Stimulated activated CD4-positive, alpha-beta T cell treated with anti-CD3 and anti-CD28 coated beads, Interleukin-12 subunit alpha, Interleukin-12 subunit beta, amount 100 ng/mL, for 48 hours (primary cell): ENCODE measurements at regions not wholly inside any gene's neighbourhood (a gene's known extent, or its start where the extent isn't known, plus 50 kb on each side); places are given as distances from the start of the nearest gene placed in this dataset.

ENCODE experiments used
- DNase-seq, 3 donors: peaks; one replicate each; pipeline ENCODE4 v3.0.0-alpha.2; 2020; ENCODE audit warnings: low read depth in 2 of 3, low spot score in 1 of 3

DNA sequence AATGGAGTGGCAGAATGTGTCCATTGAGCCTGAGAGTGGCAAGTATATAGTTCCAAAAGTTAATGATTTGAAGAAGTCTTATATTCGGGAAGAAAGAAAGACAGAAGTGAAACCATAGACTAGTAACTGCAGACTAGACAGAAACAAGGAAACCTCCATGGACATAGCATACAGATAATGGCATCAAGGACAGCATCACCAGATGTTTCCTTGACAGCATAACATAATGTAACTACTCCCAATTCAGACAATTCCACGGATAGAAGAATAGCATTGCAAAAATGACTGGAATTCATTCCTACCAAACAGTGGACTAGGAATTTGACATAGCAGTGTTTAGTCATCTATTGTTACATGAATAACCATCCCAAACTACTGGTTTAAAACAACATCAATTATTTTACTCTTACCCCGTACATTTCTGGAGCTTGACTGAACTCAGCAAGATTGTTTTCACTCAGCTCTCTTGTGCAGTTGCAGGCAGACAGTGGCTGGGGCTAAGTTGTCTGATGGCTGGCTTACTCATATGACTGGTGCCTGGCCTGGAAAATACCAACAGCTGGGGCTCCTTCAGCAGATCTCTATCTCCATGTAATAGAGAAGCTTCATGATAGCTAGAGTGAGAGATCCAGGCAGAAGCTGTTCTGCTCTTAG is 109.7 kb upstream of the GADL1 start:
- DNase-seq, result no peak

DNA sequence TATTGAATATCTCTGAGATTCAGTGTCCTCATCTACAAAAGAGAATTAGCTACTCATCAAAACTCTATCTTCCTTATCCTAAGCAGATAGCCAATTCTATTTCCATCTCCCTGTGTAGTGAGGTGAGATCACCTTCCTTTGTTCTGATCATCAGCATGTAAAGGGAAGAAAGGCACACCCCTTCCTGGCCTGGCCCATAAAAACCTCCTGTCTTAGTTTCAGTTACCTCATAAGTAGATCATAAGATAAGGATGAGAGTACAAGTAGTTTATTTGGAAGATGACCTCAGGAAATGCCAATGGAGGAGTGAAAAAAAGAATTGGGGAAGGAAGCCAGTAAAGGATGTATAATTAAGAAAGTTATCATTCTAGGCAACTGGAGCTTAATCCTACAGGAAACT is 114.5 kb upstream of the GADL1 start:
- DNase-seq, result no peak

DNA sequence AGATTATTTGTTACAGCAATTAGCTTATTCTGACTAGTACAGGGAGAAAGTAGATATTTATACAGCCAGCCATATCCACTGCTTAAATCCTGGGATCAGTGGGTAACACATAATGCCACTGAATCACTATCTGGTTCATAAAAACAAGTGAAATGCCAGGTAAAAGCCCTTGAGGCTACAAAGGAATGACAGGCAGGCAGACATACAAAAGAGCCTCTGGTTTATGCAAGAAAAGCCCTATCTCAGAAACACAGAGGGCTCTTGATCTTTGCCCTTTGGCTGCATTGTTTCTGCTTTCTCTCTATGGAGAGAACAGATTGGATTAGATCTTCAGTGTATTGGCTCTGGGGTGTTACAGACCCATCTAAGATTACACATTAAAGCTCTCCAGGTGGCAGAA is 115.4 kb upstream of the GADL1 start:
- no peak for DNase-seq

DNA sequence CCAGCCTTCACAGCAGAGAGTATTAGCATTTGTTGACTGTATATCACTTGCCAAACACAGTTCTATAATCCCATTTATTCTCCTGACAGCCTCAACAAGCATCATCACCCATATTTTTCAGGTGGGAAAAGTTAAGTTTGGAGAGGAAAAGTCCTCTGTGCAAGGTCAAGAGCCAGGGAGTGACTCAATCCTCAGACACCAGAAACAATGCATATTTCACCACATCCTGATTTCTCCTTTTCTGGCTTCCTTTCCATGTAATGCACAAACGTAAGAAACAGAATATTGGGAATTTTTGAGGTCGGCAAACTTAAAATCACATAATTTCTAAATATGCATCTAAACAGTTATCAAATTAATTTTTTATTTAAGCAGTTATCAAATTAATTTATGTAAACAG is 116.0 kb upstream of the GADL1 start:
- no peak for DNase-seq

DNA sequence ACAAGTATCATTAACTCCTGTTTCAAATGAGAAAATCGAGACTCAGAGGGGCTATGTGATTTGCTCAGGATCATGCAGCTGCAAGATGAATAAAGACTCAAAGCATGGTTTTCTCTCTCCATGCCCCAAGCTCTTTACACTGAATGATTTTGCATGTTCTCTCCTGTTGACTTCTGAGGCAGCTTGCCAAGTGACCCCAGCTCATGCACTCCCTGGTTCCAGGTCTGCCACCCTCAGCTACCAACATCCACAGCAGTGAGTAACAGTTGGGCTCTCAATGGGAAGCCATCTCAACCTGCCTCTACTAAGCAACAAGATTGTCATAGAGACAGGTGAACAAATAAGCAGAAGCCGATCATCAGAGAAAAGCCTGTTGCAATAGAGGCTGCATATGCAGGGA is 116.9 kb upstream of the GADL1 start:
- DNase-seq, result no peak

DNA sequence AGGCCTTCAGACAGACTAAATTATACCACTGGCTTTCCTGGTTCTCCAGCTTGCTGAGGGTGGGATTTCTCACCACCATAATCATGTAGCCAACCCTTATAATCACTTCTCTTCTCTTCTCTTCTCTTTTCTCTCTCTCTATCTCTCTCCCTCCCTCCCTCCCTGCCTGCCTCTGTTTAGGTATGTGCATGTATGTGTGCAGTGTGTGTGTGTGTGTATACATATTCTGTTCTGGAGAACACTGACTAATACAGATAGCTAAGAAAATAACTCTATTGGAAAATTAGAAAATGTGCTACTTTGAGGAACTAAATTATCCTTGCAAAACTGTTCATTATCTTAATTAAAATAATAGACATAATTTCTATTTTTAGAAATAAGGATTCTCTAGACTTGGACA is 118.6 kb upstream of the GADL1 start:
- DNase-seq, result no peak

DNA sequence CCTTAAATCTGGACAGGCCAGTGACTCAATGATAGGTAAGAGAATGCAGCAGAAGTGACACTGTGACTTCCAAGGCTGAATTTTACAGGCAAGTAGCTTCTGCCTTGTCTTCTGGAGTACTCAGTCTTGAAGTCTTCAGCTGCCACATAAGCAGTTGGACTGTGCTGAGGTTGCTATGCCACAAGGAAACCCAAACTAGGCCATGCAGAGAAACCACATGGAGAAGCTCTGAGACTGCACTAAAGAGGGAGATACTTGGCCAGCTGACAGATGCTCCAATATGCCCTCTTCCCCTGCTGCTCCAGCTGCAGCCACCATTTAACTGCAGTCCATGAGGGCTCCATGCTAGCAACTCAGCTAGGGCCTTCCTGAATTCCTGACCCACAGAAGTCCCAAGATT is 119.4 kb upstream of the GADL1 start:
- no peak for DNase-seq

DNA sequence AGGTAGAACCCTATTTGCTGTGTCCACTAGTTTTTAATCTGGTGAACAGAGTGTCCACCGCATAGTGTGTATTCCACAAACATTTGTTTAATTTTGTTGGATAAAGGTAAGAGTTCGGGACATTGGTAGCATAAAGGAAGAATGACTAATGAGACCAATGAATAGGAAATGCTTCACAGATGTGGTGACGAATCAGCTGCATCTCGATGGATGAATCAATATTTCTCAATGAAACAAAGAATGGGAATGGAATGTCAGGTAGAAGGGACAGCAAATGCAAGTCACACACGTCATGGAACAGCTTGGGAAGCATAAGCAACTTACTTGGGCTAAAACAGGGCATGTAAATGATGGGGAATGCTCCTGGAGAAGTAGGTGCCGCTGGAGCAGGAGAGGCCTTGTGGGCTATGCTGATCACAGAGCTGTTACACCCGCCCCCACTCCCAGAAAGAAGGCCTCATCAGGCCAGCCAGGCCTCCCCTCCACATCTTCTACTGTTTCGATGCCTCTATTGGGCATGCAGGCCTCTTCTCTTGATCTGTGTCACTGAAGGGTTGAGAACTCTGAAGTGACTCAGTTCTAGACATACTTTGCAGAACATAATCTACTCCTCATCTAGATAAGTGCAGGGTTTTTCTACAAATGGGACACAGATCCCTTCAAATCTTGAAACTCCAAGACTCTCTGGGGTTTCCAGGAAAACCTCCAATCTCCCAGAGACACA is 120.0 kb upstream of the GADL1 start:
- DNase-seq, result no peak

DNA sequence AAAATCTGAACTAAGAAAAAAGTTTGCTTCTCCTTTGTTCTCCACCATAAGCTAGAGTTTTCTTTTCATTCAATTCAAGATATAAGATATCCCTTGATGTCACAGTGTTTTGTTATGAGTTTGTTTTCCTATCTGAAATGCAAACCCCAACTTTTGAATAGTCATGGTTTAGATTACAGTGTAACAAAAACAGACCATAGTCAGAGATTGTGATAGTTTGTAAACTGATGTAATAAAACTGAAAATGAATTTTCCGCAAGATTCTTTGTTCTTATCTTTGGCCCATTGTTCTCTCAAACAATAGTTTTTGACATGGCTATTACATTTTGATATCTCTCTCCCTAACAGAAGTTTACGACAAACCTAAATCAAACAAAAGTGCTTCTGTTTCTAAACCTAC is 121.7 kb upstream of the GADL1 start:
- no peak for DNase-seq

DNA sequence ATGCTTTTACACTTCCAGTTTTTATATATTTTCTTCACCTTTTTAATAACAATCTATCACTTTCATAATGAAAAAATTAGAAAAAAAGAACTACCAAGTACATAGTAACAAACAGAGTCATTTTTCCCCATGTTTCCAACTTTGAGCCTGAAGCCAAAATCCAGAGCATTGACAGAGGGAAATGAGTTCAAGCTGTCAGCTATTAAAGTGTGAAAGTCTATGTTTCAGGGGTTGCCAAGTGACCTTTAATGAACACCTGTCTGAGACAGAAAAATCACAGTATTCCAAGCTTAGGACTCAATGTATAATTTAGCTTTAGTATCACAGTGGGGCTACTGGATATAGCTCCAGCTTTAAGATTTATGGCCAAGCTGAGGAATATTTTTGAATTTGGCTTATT is 128.3 kb upstream of the GADL1 start:
- no peak for DNase-seq

DNA sequence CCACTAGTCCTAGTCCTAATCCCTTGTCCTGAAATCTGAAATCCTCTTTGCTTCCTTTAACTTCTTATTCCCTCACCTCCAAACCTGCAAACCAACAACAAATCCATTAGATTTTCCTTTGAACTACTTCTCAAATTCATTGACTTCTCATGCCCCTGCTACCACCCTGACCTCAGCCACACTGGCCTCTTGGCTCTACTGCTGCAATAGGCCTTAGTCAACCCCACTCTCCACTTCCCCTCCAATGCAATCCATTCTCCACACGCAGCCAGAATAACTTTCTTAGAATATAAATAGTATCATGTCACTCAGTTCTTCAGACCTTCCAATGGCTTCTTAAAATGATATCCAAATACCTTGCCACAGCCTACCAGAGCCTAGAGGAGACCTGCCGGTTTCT is 131.1 kb upstream of the GADL1 start:
- no peak for DNase-seq

DNA sequence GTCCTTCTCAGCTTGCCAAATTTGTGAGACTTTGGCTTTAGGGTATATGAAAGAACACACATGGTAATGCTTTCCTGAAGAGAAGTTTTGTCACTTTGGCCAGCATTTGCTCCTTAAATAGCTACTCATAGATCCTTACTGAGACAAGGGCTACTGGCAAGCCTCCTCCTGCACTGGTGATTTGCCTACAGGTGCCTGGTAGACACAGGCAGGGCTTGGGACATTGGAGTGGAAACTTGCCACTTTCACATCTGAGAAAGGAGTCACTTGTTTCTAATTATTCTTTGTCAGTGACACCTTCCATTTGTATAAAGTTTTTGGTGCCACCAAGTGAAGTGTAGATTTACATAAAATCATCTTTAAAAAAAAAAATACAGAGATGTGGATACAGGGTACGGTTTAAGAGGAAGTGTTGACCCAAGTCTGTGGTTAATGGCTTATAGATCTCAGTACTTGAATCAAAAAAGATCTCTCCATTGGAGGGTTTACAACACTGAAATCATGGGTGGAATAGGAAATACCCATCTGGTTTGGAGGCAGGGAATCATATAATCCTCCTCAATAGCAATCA is 132.8 kb upstream of the GADL1 start:
- no peak for DNase-seq

DNA sequence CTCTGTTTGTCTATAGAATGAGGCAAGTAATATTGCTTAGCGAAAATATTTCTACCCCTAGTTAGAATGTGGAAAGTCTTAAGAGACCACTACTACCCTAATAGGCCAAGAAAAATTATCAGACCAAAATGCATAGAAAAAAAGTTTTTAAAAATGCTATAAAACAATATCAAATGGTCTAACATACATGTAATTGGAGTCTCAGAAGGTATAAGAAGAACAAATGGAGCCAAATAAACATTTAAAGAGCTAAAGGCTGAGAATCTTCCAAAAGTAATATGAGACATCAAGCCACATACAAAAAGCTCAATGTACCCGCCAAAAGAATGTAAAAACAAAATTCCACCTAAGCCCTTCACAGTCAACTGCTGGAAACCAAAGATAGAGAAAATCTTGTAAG is 133.5 kb upstream of the GADL1 start:
- no peak for DNase-seq

DNA sequence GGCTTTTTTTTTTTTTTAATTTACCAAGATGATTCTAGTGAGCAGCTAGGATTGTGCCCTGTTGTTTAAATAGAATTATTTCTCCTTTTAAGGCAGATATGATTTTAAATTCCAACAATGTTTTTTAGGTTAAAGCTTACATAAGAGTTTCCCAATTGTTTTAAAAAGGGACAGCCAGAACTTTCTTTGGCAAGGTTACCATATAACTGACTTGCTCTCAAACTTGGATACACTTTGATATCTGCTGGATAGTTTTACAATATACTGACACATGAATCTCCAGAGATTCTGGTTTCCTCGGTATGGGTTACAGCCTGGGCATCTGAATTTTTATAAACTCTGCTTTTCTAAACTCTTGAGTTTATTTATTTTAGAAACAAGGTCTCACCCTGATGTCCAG is 134.3 kb upstream of the GADL1 start:
- DNase-seq, result no peak

DNA sequence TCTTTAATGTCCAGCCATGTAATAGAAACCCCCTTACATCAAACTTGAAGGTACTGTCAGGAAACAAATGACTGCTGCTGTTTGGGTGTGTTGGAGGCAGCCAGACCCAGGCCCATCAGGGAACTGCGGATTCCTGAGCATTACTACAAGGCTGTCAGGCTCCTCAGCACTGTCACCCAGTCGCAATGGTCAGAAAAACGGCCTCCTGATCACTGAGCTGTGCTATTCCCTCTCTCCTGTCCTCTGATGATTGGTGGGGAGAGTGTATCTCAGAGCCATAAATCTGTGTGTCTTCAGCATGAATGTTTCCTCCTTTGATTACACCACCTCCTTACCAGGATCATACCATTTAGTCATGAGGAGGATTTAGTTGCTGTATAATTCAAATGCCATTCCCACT is 135.2 kb upstream of the GADL1 start:
- no peak for DNase-seq

DNA sequence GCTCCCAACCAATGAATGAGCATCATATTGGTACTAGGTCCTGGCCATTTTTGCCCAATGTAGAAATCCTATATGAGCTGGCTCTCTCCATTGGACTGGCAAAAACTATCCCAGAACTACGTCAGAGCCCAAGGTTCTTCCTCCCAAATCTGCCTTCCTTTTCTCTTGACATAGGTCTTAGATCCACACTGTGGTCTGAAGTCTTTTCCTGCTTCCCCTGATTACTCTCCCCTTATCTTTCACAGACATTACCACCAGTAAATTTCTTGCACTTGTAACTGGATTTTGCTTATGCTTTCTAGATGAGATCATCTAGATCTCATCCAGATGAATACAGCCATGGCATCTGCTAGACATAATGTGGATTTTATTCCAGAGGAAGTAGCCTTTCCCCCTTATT is 141.2 kb upstream of the GADL1 start:
- no peak for DNase-seq

DNA sequence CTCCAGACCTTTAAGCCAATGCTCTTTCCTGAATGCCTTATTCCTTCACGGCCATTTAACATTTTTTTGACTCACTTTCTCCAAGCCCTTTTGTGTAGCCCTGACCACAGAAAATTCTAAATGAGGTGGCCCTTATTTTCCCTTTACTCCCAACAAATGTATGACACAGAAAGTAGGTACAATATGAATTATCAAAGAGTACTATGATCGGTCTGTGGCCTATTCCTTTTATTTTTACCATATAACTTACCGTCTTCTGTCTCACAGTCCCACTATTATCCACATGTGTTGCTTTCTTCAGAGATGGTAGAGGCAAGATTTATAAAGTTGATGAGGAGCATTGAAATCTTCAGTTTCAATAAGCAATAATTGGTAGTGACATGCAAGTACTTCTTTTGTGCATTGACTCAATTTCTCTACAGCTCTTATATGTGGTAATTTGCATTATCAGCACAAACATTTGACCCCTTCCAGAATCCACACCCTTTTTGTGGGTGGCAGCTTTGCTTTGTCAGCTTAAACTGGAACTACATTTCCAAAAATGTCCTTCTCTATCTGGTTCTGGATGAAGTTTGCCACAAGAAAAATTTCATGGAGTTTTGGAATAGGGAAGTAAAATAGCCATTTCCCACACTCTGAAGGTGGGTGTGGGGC is 143.8 kb upstream of the GADL1 start:
- no peak for DNase-seq

DNA sequence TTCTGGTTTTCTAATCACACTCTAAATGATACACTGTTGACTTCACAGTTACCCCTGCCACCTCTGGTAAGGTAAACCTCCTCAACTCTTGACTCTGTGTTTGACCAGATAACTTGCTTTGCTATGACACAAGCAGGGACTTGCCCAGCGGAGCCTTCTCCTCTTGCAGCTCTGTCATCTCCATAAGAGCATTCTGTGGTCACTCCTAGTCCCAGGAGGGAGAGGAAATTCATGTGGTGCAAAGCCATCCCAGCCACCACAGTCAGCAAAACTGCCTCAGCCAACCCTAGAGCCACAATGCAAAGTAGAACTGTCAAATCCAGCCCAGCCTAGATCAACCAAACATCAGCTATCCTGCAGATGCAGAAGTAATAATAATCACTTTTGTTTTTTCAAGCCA is 144.7 kb upstream of the GADL1 start:
- DNase-seq, result no peak

DNA sequence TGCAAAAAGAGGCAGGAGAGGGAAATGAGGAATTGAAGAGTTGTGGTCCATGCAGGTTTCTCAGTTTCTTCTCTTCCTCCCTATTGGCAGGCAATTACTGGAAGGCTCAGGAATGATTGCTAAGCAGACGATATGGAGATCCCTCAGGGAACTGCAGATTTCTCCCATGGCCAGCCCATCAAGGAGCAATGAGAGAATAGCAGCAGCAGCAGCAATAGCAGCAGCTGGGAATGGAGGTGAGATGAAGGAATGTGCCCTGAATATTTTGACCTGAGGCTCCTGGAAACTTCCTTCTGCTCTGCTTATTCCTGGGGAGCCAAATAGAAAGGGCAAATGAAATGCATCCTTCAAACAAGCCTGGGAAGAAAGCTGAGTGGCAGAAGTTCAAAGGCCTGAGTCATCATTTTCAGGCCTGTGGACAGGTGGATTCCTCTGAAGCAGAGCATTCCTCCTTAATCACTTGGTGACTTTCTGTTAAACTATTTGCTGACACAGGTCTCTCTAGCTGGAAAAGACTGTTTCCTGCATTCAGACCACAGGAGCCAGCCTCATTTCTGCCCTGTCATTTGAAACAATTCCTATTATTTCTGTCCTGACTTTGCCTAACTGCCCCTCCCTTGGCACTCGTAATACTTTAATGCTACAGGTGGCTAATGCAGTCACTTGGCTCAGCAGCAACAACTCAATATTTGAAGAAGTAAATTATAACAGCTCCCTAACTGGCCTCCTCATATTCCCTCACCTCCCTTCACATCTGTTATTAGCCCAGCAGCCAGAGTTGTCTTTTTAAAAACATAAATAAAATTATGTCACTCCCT is 146.9 kb upstream of the GADL1 start:
- DNase-seq, result no peak

DNA sequence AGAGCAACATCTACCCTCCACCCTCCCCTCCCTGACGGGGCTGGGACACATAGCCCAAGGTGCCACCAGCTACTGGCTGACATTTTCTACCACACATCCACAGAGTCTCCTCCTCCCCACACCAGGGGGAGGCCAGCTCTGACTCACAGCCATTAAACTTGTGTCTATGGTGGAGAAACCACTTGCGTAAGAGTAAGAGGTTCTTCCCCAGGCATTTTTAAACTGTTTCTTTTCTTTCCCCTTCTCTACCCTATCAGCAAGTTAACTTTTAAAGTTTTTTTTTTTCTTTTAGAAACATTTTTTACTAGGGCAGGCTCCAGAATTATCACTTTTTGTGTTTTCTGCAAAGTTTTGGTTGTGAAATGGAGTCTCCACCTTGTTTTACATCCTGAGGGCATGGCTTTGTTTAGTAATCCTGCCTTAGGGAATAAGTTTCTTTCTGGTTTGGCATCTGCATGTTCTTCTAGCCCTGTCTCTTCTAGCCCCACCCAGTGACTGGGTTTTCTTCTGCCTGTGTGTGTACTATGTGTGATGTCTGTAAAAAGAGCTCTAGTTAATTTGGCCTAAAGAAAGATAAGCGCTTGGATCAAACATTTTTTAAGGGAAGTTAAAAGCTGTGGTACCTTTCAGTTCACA is 148.8 kb upstream of the GADL1 start:
- DNase-seq, result no peak

DNA sequence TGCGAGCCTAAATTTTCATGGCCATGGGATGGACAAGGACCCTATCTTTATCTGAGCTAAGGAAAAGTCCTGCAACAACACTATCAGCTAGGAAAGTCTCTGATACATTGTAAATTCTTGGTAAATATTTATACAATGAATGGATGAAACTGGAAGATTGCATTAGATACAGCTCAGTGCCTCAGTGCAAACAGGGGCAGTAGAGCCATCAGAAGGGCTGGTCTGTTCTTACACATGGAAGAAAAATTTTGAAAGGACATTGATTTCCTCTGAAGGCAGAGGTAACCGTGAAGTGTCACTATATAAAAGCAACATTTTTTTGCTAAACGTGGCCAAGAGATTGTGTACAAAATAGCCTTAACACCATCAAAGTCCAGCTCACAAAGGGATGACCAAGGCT is 153.2 kb upstream of the GADL1 start:
- DNase-seq, result no peak
